SK-N-SH (cell line): ENCODE measurements at regions not wholly inside any gene's neighbourhood (a gene's known extent, or its start where the extent isn't known, plus 50 kb on each side); places are given as distances from the start of the nearest gene placed in this dataset.

Source experiments
- FOXM1 ChIP-seq: IDR thresholded peaks from 2 replicates; pipeline ENCODE4 v1.4.0; 2012; ENCODE audit warnings: low read depth, mild to moderate bottlenecking
- RFX5 ChIP-seq: IDR thresholded peaks from 2 replicates; pipeline ENCODE4 v1.6.1; 2012; ENCODE audit warnings: mild to moderate bottlenecking, improper control_type of control experiment, low read length
- SIN3A ChIP-seq: IDR thresholded peaks from 2 replicates; pipeline ENCODE4 v1.6.1; 2012; ENCODE audit warnings: low read depth, mild to moderate bottlenecking, low read length, moderate library complexity, borderline replicate concordance
- YY1 ChIP-seq: IDR thresholded peaks from 2 replicates; pipeline ENCODE4 v1.4.0; 2012; ENCODE audit warnings: low read depth, mild to moderate bottlenecking
- TF ChIP-seq, protein P1 (sequence below): IDR thresholded peaks from 2 replicates; pipeline ENCODE4 v1.4.0; 2012; ENCODE audit warnings: low read depth, borderline replicate concordance

DNA sequence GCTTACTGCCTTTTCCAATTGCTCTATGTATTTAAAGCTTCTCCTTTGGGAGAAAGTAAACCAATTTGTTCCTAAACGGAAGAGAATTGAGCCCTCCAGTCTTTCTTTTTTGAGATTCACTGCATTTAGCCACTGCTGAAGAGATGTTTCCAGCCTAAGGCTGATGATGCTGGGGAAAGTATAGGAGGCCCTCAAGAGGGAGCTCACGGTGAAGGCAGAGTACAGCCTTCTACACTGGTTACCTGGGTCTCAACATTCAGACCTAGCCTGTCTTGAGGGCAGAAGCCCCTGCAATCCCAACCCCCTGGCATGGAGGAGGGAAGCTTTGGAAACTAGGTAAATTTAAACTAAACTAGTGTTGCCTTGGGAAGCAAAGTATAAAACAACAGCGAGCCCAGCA, 316.7 kb upstream of the TPK1 start:
- TF ChIP-seq, protein P1, sequence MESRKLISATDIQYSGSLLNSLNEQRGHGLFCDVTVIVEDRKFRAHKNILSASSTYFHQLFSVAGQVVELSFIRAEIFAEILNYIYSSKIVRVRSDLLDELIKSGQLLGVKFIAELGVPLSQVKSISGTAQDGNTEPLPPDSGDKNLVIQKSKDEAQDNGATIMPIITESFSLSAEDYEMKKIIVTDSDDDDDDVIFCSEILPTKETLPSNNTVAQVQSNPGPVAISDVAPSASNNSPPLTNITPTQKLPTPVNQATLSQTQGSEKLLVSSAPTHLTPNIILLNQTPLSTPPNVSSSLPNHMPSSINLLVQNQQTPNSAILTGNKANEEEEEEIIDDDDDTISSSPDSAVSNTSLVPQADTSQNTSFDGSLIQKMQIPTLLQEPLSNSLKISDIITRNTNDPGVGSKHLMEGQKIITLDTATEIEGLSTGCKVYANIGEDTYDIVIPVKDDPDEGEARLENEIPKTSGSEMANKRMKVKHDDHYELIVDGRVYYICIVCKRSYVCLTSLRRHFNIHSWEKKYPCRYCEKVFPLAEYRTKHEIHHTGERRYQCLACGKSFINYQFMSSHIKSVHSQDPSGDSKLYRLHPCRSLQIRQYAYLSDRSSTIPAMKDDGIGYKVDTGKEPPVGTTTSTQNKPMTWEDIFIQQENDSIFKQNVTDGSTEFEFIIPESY, result no peak
- TF ChIP-seq YY1, result no peak
- TF ChIP-seq FOXM1, result no peak
- TF ChIP-seq RFX5, result no peak
- no peak for TF ChIP-seq SIN3A
